CD14-positive monocyte (primary cell): ENCODE measurements at regions not wholly inside any gene's neighbourhood (a gene's known extent, or its start where the extent isn't known, plus 50 kb on each side); places are given as distances from the start of the nearest gene placed in this dataset.
A peak's percentile ranks its signal among the peaks of the same experiment; 100 is the strongest.

Experiments used
- DNase-seq, 3 donors: peaks; one replicate each; pipeline ENCODE4 v3.0.0-alpha.2; 2011 to 2022
- H2AFZ ChIP-seq: 2 replicates; pipeline ENCODE4 v1.6.0; 2012; ENCODE audit warnings: mild to moderate bottlenecking, low read depth, low read length, inconsistent platforms; ENCODE audit not compliant: insufficient read depth, poor library complexity, severe bottlenecking
- H3K27ac ChIP-seq, 2 donors: 1 replicate in 1 of 2; 2 replicates in 1 of 2; pipeline ENCODE4 v1.5.1; 2012 to 2013; ENCODE audit warnings: low read length in 2 of 2, control low read depth in 1 of 2, inconsistent platforms in 1 of 2, low read depth in 1 of 2, mild to moderate bottlenecking in 1 of 2
- H3K27me3 ChIP-seq, 2 donors: one replicate each; pipeline versions ENCODE4 v1.6.0 to v1.6.1; 2011 to 2013; ENCODE audit warnings: low read length in 2 of 2; ENCODE audit not compliant: control insufficient read depth in 2 of 2, insufficient read depth in 2 of 2
- H3K36me3 ChIP-seq, 2 donors: replicated peaks in 1 of 2; 1 replicate in 1 of 2; 2 replicates in 1 of 2; pipeline versions ENCODE4 v1.5.1 to v1.6.1; 2012 to 2013; ENCODE audit warnings: low read length in 2 of 2, control low read depth in 1 of 2, inconsistent platforms in 1 of 2, mild to moderate bottlenecking in 1 of 2; ENCODE audit not compliant: insufficient read depth in 2 of 2, control insufficient read depth in 1 of 2
- H3K4me1 ChIP-seq, 2 donors: 1 replicate in 1 of 2; 2 replicates in 1 of 2; pipeline versions ENCODE4 v1.5.1 to v1.6.1; 2012 to 2013; ENCODE audit warnings: low read length in 2 of 2, control low read depth in 1 of 2, inconsistent platforms in 1 of 2, mild to moderate bottlenecking in 1 of 2, moderate library complexity in 1 of 2; ENCODE audit not compliant: insufficient read depth in 2 of 2, control insufficient read depth in 1 of 2
- H3K4me2 ChIP-seq: replicated peaks from 2 replicates; pipeline ENCODE3; 2012; ENCODE audit warnings: low read length, moderate library complexity, mild to moderate bottlenecking; ENCODE audit not compliant: poor library complexity, severe bottlenecking; ENCODE audit errors: extremely low read depth
- H3K4me3 ChIP-seq, 3 experiments: fragments of 200-600 bp in 1 of 3; sonication (generic) in 1 of 3; replicated peaks in 1 of 3; 1 replicate in 2 of 3; 2 replicates in 1 of 3; pipeline ENCODE4 v1.5.1; 2011 to 2013; ENCODE audit warnings: low read length in 3 of 3, mild to moderate bottlenecking in 3 of 3, control low read depth in 2 of 3, low read depth in 2 of 3, inconsistent platforms in 1 of 3, moderate library complexity in 1 of 3
- H3K79me2 ChIP-seq: 2 replicates; pipeline ENCODE4 v1.6.0; 2012; ENCODE audit warnings: mild to moderate bottlenecking, control low read depth, inconsistent platforms, low read length, moderate library complexity; ENCODE audit not compliant: insufficient read depth
- H3K9ac ChIP-seq: 2 replicates; pipeline ENCODE4 v1.6.0; 2017; ENCODE audit warnings: low read length, mild to moderate bottlenecking; ENCODE audit not compliant: insufficient read depth, poor library complexity, severe bottlenecking
- H3K9me3 ChIP-seq, 2 donors: replicated peaks in 1 of 2; 1 replicate in 1 of 2; 2 replicates in 1 of 2; pipeline versions ENCODE4 v1.5.1 to v1.6.1; 2012 to 2013; ENCODE audit warnings: low read length in 2 of 2, control low read depth in 1 of 2; ENCODE audit not compliant: control insufficient read depth in 1 of 2, insufficient read depth in 1 of 2
- H4K20me1 ChIP-seq: 2 replicates; pipeline ENCODE4 v1.6.0; 2012; ENCODE audit warnings: mild to moderate bottlenecking, low read length, control low read depth, moderate library complexity; ENCODE audit not compliant: insufficient read depth
- H3K27ac Mint-ChIP-seq, 7 donors: one replicate each; pipeline ENCODE4 v1.8.0; 2020; ENCODE audit warnings: mild to moderate bottlenecking in 7 of 7, mixed read lengths in 7 of 7, moderate library complexity in 6 of 7, inconsistent platforms in 2 of 7
- H3K27me3 Mint-ChIP-seq, 3 donors: one replicate each; pipeline ENCODE4 v1.8.0; 2021 to 2022; ENCODE audit warnings: low read depth in 3 of 3, mild to moderate bottlenecking in 3 of 3, mixed read lengths in 3 of 3, moderate library complexity in 3 of 3, inconsistent platforms in 1 of 3
- H3K36me3 Mint-ChIP-seq, 2 donors: one replicate each; pipeline ENCODE4 v1.8.0; 2020; ENCODE audit warnings: mixed read lengths in 2 of 2, inconsistent platforms in 1 of 2, mild to moderate bottlenecking in 1 of 2
- H3K4me1 Mint-ChIP-seq: one replicate; pipeline ENCODE4 v1.8.0; 2020; ENCODE audit warnings: mild to moderate bottlenecking, mixed read lengths
- H3K4me3 Mint-ChIP-seq, 2 donors: one replicate each; pipeline ENCODE4 v1.8.0; 2020; ENCODE audit warnings: mild to moderate bottlenecking in 2 of 2, mixed read lengths in 2 of 2, moderate library complexity in 1 of 2
- H3K9me3 Mint-ChIP-seq, 7 donors: one replicate each; pipeline ENCODE4 v1.8.0; 2020 to 2022; ENCODE audit warnings: mixed read lengths in 7 of 7, mild to moderate bottlenecking in 6 of 7, moderate library complexity in 6 of 7, inconsistent platforms in 2 of 7
- WGBS: methylation state at CpG from one replicate; pipeline ENCODE4 v1.1.5; 2013; ENCODE audit warnings: missing lambda C conversion rate; ENCODE audit not compliant: insufficient coverage; 5-methylcytosine and 5-hydroxymethylcytosine counted together
- intact Hi-C, 2 donors: fragments of 100-400 bp; cut with micrococcal nuclease; formaldehyde crosslinking; loops; one replicate each; pipeline versions ENCODE4 v1.15.0 to v1.15.1; 2023
- TF ChIP-seq, protein P1 (sequence below): fragments of 200-600 bp; IDR thresholded peaks from one replicate; pipeline ENCODE4 v1.8.0; 2022; ENCODE audit warnings: antibody characterized with exemption, mild to moderate bottlenecking

DNA sequence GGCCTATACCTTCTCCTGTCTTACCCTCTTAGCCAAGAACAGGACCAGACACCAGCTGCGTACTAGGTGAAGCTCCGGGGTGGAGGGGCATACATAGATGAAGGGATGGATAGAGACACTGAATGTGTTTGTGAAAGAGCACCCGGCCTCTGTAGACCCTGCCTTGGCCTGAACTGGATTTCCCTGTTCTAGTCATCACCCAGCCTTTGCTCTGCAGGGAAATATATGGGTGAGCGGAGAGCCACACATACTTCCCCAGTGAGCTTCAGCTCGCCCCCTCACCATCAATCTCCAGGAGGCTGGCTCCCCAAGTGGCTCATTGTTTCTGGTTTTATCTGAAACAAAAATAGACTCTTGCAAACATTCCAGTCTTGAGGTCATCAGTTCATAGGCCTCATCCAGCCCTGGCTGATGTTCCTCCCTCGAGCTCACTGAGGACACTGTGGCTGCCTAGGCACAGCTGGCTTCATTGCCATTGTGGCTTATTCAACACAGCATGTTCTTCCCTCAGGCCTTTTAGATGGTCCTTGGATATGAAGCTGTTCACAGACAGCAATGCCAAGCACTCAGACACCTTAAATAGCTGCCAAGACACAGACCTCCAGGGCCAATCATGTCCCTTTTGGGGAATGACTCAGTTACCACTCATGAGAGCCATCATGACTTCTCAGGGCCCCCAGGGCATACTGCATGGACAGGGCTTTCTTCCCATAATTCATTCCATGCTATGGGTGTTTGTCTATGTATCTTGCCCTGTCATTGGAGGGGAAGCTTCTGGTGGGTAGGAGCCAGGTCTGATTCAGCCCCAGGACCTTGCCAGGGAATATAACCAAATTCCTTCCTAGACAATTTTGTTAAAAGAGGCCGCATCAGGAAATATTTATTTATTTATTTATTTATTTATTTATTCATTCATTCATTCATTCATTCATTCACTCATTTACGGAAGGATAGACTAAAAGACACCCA lies 82.4 kb downstream of the TTC32 start:
- no peak for DNase-seq
- H3K27ac Mint-ChIP-seq, result no peak overlapping the region
- H3K9me3 Mint-ChIP-seq, result peaks cover 0 to 5% (median 2%) of the 10 kb centered on the region in 7 donors
- Histone ChIP-seq H2AFZ (no peak overlapping the region), H3K27ac (no peak overlapping the region), H3K9me3 (no peaks in the 10 kb centered on the region), H3K79me2 (no peaks in the 10 kb centered on the region), H3K27me3 (no peaks in the 10 kb centered on the region), H3K4me2 (no peak overlapping the region), H3K4me3 (no peak overlapping the region), H3K36me3 (no peaks in the 10 kb centered on the region), H3K9ac (no peak overlapping the region), H3K4me1 (no peaks in the 10 kb centered on the region), H4K20me1 (no peaks in the 10 kb centered on the region)
- WGBS, result 85% methylated on average over 4 of the region's 8 CpGs
- H3K4me1 Mint-ChIP-seq, result no peaks in the 10 kb centered on the region
- TF ChIP-seq, protein P1, sequence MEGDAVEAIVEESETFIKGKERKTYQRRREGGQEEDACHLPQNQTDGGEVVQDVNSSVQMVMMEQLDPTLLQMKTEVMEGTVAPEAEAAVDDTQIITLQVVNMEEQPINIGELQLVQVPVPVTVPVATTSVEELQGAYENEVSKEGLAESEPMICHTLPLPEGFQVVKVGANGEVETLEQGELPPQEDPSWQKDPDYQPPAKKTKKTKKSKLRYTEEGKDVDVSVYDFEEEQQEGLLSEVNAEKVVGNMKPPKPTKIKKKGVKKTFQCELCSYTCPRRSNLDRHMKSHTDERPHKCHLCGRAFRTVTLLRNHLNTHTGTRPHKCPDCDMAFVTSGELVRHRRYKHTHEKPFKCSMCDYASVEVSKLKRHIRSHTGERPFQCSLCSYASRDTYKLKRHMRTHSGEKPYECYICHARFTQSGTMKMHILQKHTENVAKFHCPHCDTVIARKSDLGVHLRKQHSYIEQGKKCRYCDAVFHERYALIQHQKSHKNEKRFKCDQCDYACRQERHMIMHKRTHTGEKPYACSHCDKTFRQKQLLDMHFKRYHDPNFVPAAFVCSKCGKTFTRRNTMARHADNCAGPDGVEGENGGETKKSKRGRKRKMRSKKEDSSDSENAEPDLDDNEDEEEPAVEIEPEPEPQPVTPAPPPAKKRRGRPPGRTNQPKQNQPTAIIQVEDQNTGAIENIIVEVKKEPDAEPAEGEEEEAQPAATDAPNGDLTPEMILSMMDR, result no peak
- peaks cover 0 to 9% (median 2%) of the 10 kb centered on the region in 3 donors for H3K27me3 Mint-ChIP-seq
- intact Hi-C loops, result no loop called here
- no peaks in the 10 kb centered on the region for H3K36me3 Mint-ChIP-seq
- no peak overlapping the region for H3K4me3 Mint-ChIP-seq

DNA sequence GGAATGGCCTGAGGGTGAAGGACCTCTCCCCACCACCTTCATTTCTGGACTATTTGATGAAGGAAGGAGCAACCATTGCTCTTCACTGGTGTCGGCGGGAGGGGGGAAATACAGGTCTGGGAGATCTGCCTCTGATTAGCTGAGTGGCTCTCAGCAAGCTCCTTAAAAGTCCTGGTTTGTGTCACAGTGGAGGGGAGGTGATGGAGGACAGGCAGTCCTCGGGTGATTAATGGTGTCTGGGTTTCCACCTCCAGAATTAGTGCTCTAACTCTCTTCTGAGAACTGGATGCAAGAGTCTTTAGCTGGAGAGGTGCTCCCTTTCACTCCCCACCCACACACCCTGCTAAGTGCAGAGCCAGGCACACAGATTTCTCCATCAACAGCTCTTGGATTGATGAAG lies 83.2 kb downstream of the TTC32 start:
- H3K4me1 ChIP-seq, result no peaks in the 10 kb centered on the region
- H3K9me3 Mint-ChIP-seq, result peaks cover 0 to 5% (median 2%) of the 10 kb centered on the region in 7 donors
- H2AFZ ChIP-seq, result no peak overlapping the region
- H3K4me3 Mint-ChIP-seq, result no peak overlapping the region
- H3K36me3 ChIP-seq, result no peaks in the 10 kb centered on the region
- H3K27ac Mint-ChIP-seq, result peak overlapping the region in 1 of 7 donors; percentile 6
- no peaks in the 10 kb centered on the region for H3K79me2 ChIP-seq
- WGBS, result no CpG with 5 or more reads among the region's 3 CpGs
- H3K4me2 ChIP-seq, result no peak overlapping the region
- H3K36me3 Mint-ChIP-seq, result no peaks in the 10 kb centered on the region
- H3K4me1 Mint-ChIP-seq, result no peaks in the 10 kb centered on the region
- no peaks in the 10 kb centered on the region for H4K20me1 ChIP-seq
- no peak overlapping the region for H3K9ac ChIP-seq
- TF ChIP-seq, protein P1, result no peak
- peaks cover 0 to 10% (median 2%) of the 10 kb centered on the region in 3 donors for H3K27me3 Mint-ChIP-seq
- H3K27ac ChIP-seq, result no peak overlapping the region
- intact Hi-C loops, result no loop called here
- no peaks in the 10 kb centered on the region for H3K9me3 ChIP-seq
- no peaks in the 10 kb centered on the region for H3K27me3 ChIP-seq
- no peak overlapping the region for H3K4me3 ChIP-seq
- no peak for DNase-seq
